Heart left ventricle (tissue), 13 donors: ENCODE measurements at regions not wholly inside any gene's neighbourhood (a gene's known extent, or its start where the extent isn't known, plus 50 kb on each side); places are given as distances from the start of the nearest gene placed in this dataset.

Experiments used
- POLR2A ChIP-seq, 2 donors: fragments of 450-650 bp; IDR thresholded peaks; one replicate each; pipeline ENCODE4 v1.6.1; 2017; ENCODE audit warnings: antibody characterized with exemption in 2 of 2, mild to moderate bottlenecking in 2 of 2, moderate library complexity in 2 of 2
- TF ChIP-seq, protein P1 (sequence below), 12 donors: fragments of 200-600 bp; sonication (generic) in 4 of 12; IDR thresholded peaks; one replicate each; pipeline versions ENCODE4 v1.5.0 to v1.8.0; 2018 to 2022; ENCODE audit warnings: antibody characterized with exemption in 12 of 12, mild to moderate bottlenecking in 5 of 12
- donor health status: ischemic (EF 13 %, LVEDD 7.1; RV severe dilation, severe dysfunction).
- donor health status: DM: no; HTN: yes; CAD: no.
- donor health status: DM: no; HTN: no; CAD: no.
- donor health status: ischemic (EF 25% LVEDD 6.9; RV normal size, moderate dysfunction).
- donor health status: ischemic (EF 25% LVEDD 5.7; RV mildly dilated, moderate dysfunction).
- donor health status: ischemic (EF 35%, LVEDD 5.7; RV mildly dilated, moderate dysfunction).
- donor health status: nonischemic (EF 11% LVEDD 7.7; RV severe dilation, severe dysfunction).
- donor health status: DM: yes; HTN: yes; CAD: no.
- donor health status: PGD.
- donor health status: ischemic (EF 29% LVEDD 5.4; RV normal size, mild dysfunction).
- donor health status: nonischemic (EF 23%, LVEDD 6.1; RV moderate dilation, normal function).

DNA sequence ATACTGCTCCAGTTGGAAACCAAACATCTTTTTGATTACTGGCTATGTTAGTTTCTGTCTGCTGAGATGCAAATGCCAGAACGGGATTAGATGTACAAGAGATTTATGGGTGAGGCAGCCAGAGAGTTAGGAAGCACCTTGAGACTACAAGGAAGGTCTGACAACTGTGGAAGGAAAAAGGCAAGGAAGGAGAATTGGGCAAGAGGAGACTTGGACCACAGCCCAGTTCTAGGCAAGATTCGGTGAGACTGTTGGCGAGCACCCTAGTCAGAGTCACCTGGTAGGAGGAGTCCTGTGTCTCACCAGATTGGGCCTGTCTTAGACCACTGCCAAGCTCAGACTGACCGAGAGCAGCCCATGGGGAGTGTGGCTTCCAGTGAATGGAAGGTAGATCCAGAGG, 91.8 kb upstream of the F13A1 start:
- TF ChIP-seq, protein P1, sequence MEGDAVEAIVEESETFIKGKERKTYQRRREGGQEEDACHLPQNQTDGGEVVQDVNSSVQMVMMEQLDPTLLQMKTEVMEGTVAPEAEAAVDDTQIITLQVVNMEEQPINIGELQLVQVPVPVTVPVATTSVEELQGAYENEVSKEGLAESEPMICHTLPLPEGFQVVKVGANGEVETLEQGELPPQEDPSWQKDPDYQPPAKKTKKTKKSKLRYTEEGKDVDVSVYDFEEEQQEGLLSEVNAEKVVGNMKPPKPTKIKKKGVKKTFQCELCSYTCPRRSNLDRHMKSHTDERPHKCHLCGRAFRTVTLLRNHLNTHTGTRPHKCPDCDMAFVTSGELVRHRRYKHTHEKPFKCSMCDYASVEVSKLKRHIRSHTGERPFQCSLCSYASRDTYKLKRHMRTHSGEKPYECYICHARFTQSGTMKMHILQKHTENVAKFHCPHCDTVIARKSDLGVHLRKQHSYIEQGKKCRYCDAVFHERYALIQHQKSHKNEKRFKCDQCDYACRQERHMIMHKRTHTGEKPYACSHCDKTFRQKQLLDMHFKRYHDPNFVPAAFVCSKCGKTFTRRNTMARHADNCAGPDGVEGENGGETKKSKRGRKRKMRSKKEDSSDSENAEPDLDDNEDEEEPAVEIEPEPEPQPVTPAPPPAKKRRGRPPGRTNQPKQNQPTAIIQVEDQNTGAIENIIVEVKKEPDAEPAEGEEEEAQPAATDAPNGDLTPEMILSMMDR (IDR thresholded peaks at IDR 0.05), result no peak
- TF ChIP-seq POLR2A (IDR thresholded peaks at IDR 0.05), result no peak
